Medulla oblongata (tissue), 1 donor: ENCODE measurements at regions not wholly inside any gene's neighbourhood (a gene's known extent, or its start where the extent isn't known, plus 50 kb on each side); places are given as distances from the start of the nearest gene placed in this dataset.
"Not testable (repeated sequence)": the region's sequence is repeated elsewhere in the genome, so short reads cannot be mapped to it uniquely, and the experiment has no call there.

Source experiments
- DNase-seq: peaks from one replicate; pipeline ENCODE4 v3.0.0-alpha.2; 2015; ENCODE audit errors: extremely low spot score

DNA sequence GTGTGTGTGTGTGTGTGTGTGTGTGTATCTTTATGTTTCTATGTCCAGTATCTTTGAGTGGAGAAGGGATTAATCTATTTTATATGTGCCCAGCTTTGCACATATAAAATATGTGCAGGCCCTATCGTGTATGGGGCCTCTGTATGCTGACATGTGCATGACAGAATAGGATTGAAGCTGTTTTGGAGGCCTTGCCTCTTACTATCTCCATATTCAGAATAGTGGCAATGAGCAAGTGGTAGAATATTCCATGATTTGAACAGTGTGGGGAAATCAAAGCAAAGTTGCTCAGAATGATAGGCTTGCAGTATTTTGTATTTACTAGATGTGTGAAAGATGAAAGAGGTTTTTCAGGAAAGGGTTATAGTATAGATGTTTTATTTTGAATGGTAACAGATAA is 480.8 kb downstream of the XIRP2 start:
- DNase-seq = no peak

- DNase-seq = no peak
These were observed 480.1 kb downstream of the XIRP2 start for GRCh38 chr2:167368371-167368770.

- DNase-seq = no peak
These were observed 476.9 kb downstream of the XIRP2 start for GRCh38 chr2:167365216-167365615.

- DNase-seq = no peak
These were observed 473.1 kb downstream of the XIRP2 start for GRCh38 chr2:167361426-167361825.

DNA sequence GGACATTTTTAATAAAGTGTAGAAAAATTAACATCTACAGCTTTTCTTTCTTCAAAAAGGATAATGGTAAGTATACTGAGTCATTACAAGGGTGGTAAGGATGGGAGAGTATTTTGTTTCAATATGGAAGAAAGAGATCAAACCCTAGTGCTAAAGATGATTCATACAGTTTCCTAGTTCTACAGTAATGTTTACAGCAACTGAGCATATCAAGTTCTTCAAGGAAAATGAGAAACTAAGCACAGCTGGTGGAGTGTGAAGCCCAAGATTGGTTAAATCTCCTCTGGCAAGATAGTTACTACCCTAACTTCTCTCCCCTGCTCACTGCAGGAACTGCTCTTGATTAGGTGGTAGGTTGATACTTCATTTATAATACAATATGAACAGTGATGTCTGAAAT is 467.5 kb downstream of the XIRP2 start:
- no peak for DNase-seq

DNA sequence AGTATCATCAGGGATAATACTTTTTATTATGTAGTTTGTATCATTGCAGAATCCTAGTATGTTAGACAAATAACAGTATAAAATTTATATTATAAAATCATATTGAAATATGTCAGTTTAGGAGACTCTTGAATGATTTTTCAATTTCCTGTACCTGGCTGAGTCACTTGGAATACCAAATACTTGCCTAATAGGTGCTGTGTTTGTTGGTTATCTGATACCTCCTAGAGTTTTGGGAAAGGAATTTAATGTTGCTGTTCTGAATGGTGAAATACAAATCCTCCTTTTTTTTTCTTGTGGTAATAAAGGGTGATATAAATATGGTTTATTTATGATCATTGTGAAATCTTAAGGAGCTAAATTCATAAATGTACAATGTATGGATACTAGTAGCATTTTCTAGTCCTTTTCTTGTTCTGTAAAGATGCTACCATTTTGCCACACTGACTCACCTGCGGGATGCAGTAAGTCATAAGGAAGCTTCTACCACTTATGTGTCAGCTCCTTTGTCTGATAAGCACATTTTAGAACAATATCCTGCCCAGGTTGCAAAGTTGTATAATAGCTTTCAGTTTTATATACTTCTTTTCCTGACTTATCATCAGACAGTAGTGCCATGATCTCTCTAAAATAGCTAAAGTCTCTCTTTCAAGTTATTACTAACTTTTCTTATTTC is 465.5 kb downstream of the XIRP2 start:
- DNase-seq = no peak

DNA sequence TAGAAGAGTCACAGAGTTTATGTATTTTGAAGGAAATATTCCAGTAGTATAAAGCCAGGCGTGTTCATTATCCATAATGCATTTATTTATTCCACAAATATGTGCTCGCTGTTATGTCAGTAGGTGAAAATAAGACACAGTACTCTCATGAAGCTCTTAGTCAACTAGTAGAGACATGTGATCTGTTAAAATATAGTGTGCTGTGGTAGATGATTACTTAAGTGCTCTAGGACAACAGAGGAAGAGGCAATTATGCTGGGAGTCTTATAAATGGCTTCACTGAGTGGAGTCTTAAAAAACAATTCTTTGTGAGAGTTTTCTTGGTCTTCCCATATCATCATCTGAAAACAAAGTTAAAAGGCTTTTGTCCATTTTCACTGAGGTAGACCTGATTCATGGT is 457.3 kb downstream of the XIRP2 start:
- DNase-seq = no peak

- no peak for DNase-seq
These were observed 454.5 kb downstream of the XIRP2 start for GRCh38 chr2:167342769-167343168.

- no peak for DNase-seq
These were observed 452.0 kb downstream of the XIRP2 start for GRCh38 chr2:167340322-167340721.

- DNase-seq = no peak
These were observed 447.9 kb downstream of the XIRP2 start for GRCh38 chr2:167336213-167336612.

DNA sequence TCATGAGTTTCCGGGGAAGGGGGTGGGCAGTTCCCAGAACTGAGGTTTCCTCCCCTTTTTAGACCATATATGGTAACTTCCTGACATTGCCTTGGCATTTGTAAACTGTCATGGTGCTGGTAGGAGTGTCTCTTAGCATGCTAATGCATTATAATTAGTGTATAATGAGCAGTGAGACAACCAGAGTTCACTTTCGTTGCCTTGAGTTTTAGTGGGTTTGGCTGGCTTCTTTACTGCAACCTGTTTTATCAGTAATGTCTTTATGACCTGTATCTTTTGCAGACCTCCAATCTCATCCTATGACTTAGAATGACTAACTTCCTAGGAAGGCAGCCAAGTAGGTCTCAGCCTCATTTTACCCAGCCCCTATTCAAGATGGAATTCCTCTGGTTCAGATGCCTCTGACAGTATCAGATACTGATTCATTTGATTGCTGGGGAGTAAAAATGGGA is 447.3 kb downstream of the XIRP2 start:
- DNase-seq = no peak

DNA sequence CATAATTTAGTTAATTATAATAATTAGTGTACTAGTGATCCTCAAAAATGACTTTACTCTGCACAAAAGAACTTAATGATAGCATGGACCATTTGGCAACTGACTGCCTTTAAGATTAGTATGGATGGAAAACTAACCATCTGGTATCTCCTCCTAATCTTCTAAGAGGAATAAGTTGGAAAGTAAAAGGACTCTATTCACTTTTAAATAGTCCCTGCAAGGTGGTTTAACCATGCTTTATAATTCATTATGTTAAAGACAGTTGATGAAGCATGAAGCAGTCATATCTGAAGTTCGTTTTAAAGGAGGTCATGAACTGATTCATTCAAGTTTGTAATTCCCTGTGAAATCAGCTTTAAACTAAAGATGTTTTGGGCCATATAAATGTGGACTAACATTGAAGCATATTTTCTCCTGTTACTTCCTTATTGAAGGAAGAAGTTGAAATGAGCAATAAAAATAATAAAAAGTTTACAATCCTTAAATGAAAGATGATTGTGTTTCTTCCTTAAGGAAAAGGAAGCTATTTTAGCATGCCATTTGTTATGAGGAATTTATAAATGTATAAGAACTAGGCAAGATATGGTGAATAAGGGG is 446.0 kb downstream of the XIRP2 start:
- DNase-seq = no peak

GRCh38 chr2:167333245-167333644 is 445.0 kb downstream of the XIRP2 start:
- no peak for DNase-seq

GRCh38 chr2:167332358-167332757 is 444.1 kb downstream of the XIRP2 start:
- no peak for DNase-seq

DNA sequence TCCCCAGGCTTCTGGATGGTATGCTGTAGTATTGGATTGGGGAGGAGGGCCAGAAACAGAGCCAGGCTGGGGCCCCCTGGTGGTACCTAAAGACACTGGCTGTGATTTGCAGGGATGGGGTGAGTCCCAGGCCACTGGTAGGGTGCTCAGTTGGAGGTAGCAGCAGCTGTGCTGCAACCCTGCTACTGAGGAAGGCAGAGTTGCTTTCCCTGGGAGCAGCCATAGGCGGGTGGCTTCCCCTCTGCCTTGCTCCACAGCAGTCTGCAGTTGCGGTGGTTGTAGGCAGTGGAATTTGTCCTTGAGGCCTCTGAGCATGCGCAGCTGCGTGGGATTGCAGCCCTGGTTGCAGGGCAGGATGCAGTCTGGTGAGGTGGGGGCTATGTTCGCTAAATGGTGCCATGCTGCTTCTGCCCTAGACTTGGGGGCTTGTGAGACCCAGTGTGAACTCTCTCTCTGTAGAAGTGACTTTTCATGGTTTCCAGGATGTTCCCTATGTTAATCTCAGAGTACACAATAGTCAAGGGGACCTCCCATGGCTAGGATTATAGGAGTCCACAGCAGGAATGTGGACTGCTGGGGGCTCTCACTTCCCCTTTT is 443.5 kb downstream of the XIRP2 start:
- no peak for DNase-seq

DNA sequence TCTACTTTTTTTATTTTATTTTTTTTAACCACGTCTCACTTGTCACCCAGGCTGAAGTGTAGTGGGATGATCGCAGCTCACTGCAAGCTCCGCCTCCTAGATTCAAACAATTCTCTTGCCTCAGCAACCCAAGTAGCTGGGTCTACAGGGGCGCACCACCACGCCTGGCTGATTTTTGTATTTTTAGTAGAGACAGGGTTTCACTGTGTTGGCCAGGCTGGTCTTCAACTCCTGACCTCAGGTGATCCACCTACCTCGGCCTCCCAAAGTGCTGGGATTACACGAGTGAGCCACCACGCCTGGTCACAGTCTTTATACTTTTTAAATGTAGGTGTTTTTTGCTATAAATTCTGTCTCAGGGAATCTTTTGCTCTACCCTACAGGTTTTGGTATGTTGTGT is 440.5 kb downstream of the XIRP2 start:
- not testable (repeated sequence) for DNase-seq

DNA sequence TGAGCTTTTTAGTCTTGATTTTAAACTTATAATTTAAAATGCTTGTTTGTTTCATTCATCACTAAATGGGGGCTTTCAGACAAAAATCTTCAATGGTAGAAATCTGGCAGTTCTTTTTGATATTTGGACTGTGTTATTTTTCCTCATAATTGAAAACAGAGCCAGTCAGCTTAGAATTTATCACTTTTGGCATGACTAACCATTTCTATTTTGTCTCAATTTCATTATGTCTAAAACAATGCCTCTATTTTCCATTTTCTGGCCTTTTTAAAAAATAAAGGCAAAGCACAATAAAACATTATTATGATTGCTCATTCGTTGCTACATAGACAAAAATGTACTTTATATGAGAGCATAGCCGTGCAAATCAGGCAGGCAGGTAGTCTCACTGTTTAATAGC is 434.5 kb downstream of the XIRP2 start:
- no peak for DNase-seq

DNA sequence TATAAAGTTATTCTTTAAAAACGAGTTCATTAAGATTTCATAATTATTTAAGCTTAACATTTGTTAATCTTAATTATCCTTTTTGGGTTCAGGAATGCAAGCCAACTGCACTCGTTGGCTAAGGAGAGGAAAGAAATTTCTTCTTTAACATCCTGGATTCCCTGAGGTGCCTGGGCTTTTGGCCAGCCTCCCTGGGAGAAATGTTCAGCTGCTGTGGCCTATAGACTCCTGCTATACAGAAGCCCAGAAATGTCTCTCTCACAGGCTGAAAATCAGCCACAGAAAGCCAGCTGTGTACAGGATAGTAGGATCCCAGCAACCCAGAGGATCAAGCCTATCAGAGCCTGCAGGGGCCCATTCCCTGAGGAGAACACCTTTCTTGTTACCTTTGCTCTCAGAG is 430.3 kb downstream of the XIRP2 start:
- DNase-seq = no peak

DNA sequence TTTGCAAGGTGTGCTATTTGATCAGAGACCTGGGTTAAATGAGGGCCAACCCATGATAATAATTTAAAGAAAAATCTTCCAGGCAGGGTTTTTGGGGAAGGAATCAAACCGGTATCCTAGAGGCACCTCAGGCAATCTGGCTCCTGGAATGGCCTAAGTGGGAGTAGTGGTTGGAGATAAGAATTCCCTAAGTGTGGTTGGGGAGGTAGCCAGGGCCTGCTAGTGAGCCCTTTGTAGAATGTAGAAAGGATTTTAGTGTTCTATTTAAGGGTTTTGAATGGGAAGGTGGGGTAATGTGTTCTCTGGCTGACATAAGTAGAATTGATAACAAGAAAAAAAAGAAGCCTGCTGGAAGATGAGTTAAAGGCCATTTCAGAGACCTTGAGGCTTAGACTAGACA is 422.2 kb downstream of the XIRP2 start:
- DNase-seq = no peak
